ENCODE measurements at regions not wholly inside any gene's neighbourhood (a gene's known extent, or its start where the extent isn't known, plus 50 kb on each side); places are given as distances from the start of the nearest gene placed in this dataset.

DNA sequence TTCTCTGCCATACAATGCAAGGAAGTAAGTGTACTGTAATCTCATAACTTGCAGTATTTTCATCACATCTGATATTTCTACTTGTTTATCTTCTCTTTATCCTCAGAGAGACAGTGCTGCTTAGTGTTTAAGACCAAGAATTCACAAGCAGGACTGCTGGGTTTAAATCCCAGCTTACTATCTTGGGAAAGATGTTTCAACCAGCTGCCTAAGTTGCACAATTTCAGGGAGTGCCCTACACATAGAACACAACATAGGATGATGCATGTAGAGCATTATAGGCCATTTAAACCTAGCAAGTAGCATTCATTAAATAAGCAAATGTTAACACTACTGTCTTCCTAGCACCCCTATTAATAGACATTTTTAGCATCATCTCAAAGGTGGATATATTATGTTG, 205.2 kb upstream of the CEP162 start:
- TF ChIP-seq, protein P1, sequence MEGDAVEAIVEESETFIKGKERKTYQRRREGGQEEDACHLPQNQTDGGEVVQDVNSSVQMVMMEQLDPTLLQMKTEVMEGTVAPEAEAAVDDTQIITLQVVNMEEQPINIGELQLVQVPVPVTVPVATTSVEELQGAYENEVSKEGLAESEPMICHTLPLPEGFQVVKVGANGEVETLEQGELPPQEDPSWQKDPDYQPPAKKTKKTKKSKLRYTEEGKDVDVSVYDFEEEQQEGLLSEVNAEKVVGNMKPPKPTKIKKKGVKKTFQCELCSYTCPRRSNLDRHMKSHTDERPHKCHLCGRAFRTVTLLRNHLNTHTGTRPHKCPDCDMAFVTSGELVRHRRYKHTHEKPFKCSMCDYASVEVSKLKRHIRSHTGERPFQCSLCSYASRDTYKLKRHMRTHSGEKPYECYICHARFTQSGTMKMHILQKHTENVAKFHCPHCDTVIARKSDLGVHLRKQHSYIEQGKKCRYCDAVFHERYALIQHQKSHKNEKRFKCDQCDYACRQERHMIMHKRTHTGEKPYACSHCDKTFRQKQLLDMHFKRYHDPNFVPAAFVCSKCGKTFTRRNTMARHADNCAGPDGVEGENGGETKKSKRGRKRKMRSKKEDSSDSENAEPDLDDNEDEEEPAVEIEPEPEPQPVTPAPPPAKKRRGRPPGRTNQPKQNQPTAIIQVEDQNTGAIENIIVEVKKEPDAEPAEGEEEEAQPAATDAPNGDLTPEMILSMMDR (conservative IDR thresholded peaks at IDR 0.05 in 1 of 2, IDR thresholded peaks at IDR 0.05 in 1 of 2; ENCODE audit: extremely low read depth in 1 of 2, insufficient read depth in 1 of 2, low read depth in 1 of 2, low read length in 2 of 2) = no peak
- no peak for TF ChIP-seq EZH2 (IDR thresholded peaks at IDR 0.05; ENCODE audit: borderline replicate concordance, low read length)

Measured in mammary epithelial cell (primary cell).